Jurkat, Clone E6-1 (cell line): ENCODE measurements at regions not wholly inside any gene's neighbourhood (a gene's known extent, or its start where the extent isn't known, plus 50 kb on each side); places are given as distances from the start of the nearest gene placed in this dataset.

ENCODE experiments used
- DNase-seq: peaks from one replicate; pipeline ENCODE4 v3.0.0-alpha.2; 2011; ENCODE audit warnings: low read depth, low spot score
- H3K4me3 ChIP-seq: 2 replicates; pipeline ENCODE4 v1.5.1; 2011; ENCODE audit warnings: mild to moderate bottlenecking, low read length, control low read depth, moderate library complexity

DNA sequence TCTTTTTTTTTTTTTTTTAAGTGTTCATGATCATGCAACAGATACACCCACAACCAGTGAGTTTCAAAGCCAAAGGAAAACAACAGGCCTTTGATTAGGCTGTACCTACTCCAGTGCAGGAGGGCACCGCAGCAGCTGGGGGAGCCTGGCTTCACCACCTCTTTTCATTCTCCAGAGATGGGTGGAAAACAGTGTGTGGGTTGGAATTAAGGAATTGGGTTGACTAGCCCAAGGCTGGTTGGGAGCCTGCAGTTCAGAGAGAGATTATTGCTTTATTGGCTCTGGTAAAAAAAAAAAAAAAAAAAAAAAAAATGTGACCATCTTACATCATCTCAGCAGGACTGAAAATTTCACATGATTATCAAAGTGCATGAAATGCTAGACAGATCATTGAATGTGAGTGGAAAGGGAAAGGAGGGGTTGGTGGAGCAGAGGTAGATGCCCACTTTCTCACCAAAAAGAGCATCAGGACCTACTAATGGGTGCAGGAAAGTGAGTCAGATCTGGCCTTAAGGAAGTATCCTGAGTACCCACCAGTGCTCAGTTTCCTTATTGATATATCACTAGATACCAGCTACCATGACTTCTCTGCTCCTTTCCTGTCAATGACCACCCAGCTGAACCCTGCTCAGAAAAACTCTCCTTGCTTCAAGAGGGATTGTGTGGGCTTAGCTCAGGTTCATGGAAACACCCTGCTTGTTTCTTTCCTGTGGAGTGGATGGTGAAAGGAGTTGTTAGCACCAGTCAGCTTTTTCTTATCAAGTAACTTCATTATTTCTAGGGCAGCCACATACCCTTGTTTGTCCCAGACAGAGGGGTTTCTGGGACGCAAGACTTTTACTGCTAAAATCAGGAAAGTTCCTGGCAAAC, 54.8 kb upstream of the DYRK2 start:
- DNase-seq: no peak
- H3K4me3 ChIP-seq: no peak overlapping the region

DNA sequence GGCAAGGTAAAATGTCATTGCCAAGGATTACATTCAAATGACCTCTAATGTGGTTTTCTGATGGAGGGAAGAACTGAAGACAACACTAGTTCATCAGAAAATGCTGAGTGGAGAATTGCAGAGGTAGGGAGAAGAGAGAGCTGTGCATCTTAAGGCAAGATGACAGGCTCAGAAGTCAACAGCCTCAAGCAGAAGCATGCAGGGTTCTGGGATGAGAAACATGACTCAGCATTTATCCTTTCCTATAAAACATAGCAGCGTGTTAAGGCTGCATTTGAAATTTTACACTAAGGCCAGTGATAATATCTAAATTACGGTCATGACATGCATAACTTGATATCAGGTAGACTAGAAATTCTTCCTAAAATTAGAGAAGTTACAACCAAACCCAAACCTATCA, 53.7 kb upstream of the DYRK2 start:
- H3K4me3 ChIP-seq: no peak overlapping the region
- no peak for DNase-seq

DNA sequence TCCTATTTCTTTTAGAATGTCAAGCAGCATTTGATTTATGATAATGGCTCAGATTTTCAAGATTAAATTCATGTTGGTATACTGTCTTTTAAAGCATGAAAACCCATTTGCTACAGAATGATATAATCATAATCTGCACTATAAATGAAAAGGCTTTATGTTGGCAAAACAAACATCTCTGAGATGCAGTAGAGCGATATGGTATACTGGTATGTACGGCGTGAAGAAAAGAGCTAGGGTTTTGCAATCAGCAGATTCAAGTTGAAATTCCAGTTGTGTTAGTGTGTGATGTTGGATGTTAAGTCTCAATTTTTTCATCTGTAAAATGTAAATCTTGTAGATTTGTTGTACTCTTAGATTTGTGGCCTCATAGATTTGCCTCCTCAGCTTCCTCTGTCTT, 53.2 kb upstream of the DYRK2 start:
- DNase-seq: no peak
- H3K4me3 ChIP-seq: no peak overlapping the region

DNA sequence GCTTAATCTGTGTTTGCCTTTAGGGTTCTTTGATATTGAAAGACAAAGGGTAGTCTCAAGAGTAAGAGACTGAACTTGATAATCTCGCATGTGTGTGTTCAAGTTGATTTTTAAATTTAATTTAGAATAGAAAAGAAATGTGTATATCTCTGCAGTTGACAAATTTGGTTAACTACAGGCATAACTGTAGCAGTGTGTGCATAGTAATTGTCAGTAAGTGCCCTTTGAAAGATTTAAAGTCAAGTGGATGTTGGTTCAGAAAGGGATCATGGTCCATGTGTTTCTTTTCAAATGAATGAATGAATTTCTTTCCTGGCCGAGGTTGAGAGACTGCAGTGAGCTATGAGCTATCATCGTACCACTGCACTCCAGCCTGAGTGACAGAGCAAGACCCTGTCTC, 49.9 kb upstream of the DYRK2 start:
- no peak for DNase-seq
- H3K4me3 ChIP-seq: no peak overlapping the region
